ENCODE measurements at regions not wholly inside any gene's neighbourhood (a gene's known extent, or its start where the extent isn't known, plus 50 kb on each side); places are given as distances from the start of the nearest gene placed in this dataset.

GRCh38 chr4:41334182-41334581, 77.5 kb downstream of the UCHL1 start:
- TF ChIP-seq CTCF (IDR thresholded peaks at IDR 0.05; ENCODE audit: borderline replicate concordance, extremely low read depth, insufficient read depth), result no peak
- Histone ChIP-seq H3K9ac (ENCODE audit: low read length in 3 of 3) (no peak overlapping the region), H3K36me3 (ENCODE audit: control insufficient read depth in 2 of 3, insufficient read depth in 3 of 3, low read length in 3 of 3) (no peaks in the 10 kb centered on the region), H3K27ac (ENCODE audit: low read depth in 2 of 2, low read length in 2 of 2) (no peak overlapping the region), H3K4me1 (ENCODE audit: control insufficient read depth in 2 of 3, insufficient read depth in 2 of 3, low read depth in 1 of 3, low read length in 3 of 3) (no peaks in the 10 kb centered on the region), H3K4me3 (ENCODE audit: low read length in 3 of 3) (no peak overlapping the region), H3K27me3 (ENCODE audit: control insufficient read depth, insufficient read depth, low read length) (no peaks in the 10 kb centered on the region), H3K9me3 (ENCODE audit: control insufficient read depth in 2 of 3, insufficient read depth in 1 of 3, low read length in 3 of 3) (no peaks in the 10 kb centered on the region)
- no peak for FAIRE-seq
- peak in 3 of 5 donors; percentile 20 to 71 (median 66) for DNase-seq
- intact Hi-C loops (cut with DNase I), result no loop called here

- FAIRE-seq (no peak), DNase-seq (peak in 4 of 5 donors; percentile 62 to 92 (median 82))
- intact Hi-C loops (cut with DNase I), result no loop called here
- no peaks in the 10 kb centered on the region for H3K36me3 ChIP-seq (ENCODE audit: control insufficient read depth in 2 of 3, insufficient read depth in 3 of 3, low read length in 3 of 3)
- H3K9me3 ChIP-seq (ENCODE audit: control insufficient read depth in 2 of 3, insufficient read depth in 1 of 3, low read length in 3 of 3), result no peaks in the 10 kb centered on the region
- H3K27me3 ChIP-seq (ENCODE audit: control insufficient read depth, insufficient read depth, low read length), result no peaks in the 10 kb centered on the region
- TF ChIP-seq CTCF (IDR thresholded peaks at IDR 0.05; ENCODE audit: borderline replicate concordance, extremely low read depth, insufficient read depth), result peak; percentile 44
- peaks cover 0 to 14% (median 4%) of the 10 kb centered on the region in 3 donors for H3K4me1 ChIP-seq (ENCODE audit: control insufficient read depth in 2 of 3, insufficient read depth in 2 of 3, low read depth in 1 of 3, low read length in 3 of 3)
- no peak overlapping the region for H3K4me3 ChIP-seq (ENCODE audit: low read length in 3 of 3)
- H3K9ac ChIP-seq (ENCODE audit: low read length in 3 of 3), result no peak overlapping the region
- H3K27ac ChIP-seq (ENCODE audit: low read depth in 2 of 2, low read length in 2 of 2), result no peak overlapping the region
Observed at GRCh38 chr4:41339812-41340809, 83.4 kb downstream of the UCHL1 start.

DNA sequence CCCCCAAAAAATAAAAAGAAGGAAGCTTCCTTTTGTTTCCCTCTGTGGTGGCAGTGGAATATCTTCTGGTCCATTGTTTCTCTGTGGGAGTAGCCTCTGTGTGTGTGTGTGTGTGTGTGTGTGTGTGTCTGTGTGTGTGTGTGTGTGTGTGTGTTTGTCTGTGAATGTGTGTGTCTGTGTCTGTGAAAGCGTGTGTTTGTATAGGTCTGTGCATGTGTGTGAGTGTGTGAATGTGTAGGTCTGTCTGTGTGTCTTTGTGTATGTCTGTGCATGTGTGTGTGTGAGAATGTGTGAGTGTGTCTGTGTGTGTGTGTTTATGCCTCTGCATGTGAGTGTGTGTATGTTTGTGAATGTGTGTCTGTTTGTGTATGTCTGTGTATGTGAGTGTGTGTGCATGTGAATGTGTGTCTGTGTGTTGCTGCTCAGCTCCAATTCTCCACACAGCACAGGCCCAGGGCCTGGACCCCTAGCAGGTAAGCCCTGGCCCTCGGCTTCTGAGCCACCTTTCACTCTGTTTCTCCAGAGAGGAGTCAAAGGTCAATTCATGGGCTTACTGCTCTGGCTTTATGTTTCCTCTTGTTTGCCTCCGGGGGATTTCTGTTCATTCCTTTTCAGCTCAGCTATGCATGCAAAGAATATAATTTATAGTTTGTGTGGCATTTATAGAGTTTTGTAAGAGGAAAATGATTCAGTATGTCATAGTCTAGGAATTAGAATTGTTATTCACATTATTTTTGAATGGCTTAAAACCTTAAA, 89.8 kb downstream of the UCHL1 start:
- no peaks in the 10 kb centered on the region for H3K27me3 ChIP-seq (ENCODE audit: control insufficient read depth, insufficient read depth, low read length)
- DNase-seq (peak in 2 of 5 donors; percentile 62 to 74), FAIRE-seq (no peak)
- H3K4me1 ChIP-seq (ENCODE audit: control insufficient read depth in 2 of 3, insufficient read depth in 2 of 3, low read depth in 1 of 3, low read length in 3 of 3), result peaks cover 4 to 7% (median 4%) of the 10 kb centered on the region in 3 donors
- intact Hi-C loops (cut with DNase I), result no loop called here
- H3K9me3 ChIP-seq (ENCODE audit: control insufficient read depth in 2 of 3, insufficient read depth in 1 of 3, low read length in 3 of 3), result no peaks in the 10 kb centered on the region
- H3K27ac ChIP-seq (ENCODE audit: low read depth in 2 of 2, low read length in 2 of 2), result no peak overlapping the region
- H3K36me3 ChIP-seq (ENCODE audit: control insufficient read depth in 2 of 3, insufficient read depth in 3 of 3, low read length in 3 of 3), result no peaks in the 10 kb centered on the region
- no peak overlapping the region for H3K9ac ChIP-seq (ENCODE audit: low read length in 3 of 3)
- H3K4me3 ChIP-seq (ENCODE audit: low read length in 3 of 3), result peak overlapping the region in 1 of 3 donors; percentile 44
- no peak for TF ChIP-seq CTCF (IDR thresholded peaks at IDR 0.05; ENCODE audit: borderline replicate concordance, extremely low read depth, insufficient read depth)

Measured in kidney (tissue), 13 donors.